MCF 10A (cell line): ENCODE measurements at regions not wholly inside any gene's neighbourhood (a gene's known extent, or its start where the extent isn't known, plus 50 kb on each side); places are given as distances from the start of the nearest gene placed in this dataset.
"Not testable (repeated sequence)": the region's sequence is repeated elsewhere in the genome, so short reads cannot be mapped to it uniquely, and the experiment has no call there.

Experiments
- BruUV-seq: library from RNA; stranded (reverse); fragments of 400-500 nt; replicated peaks from 2 replicates; lab custom pipeline; 2021; lab: Mats Ljungman, UMichigan
- CTCF ChIA-PET: fragments of 300-600 bp; sonication (Branson Sonifier 250); formaldehyde crosslinking; extraction: SDS; loops from one replicate; lab custom pipeline; 2021; ENCODE audit warnings: antibody characterized with exemption, inconsistent platforms; lab: Yijun Ruan, JAX
- POLR2A ChIA-PET: fragments of 300-600, 350-650 bp; sonication (Branson Sonifier 250); formaldehyde crosslinking; extraction: SDS; loops from one replicate; lab custom pipeline; 2020; ENCODE audit warnings: antibody characterized with exemption, inconsistent platforms; lab: Yijun Ruan, JAX
- DNase-seq: peaks from one replicate; pipeline ENCODE4 v3.0.0-alpha.2; 2018; ENCODE audit not compliant: unreplicated experiment
- H3K27ac Mint-ChIP-seq: one replicate; pipeline ENCODE4 v1.8.0; 2022; ENCODE audit warnings: mild to moderate bottlenecking, low read depth, mixed read lengths; ENCODE audit not compliant: unreplicated experiment
- H3K27me3 Mint-ChIP-seq: one replicate; pipeline ENCODE4 v1.8.0; 2022; ENCODE audit warnings: mixed read lengths; ENCODE audit not compliant: insufficient read depth, unreplicated experiment
- H3K36me3 Mint-ChIP-seq: one replicate; pipeline ENCODE4 v1.8.0; 2022; ENCODE audit warnings: mild to moderate bottlenecking, moderate library complexity, mixed read lengths; ENCODE audit not compliant: insufficient read depth, unreplicated experiment
- H3K4me1 Mint-ChIP-seq: one replicate; pipeline ENCODE4 v1.8.0; 2022; ENCODE audit warnings: mixed read lengths; ENCODE audit not compliant: insufficient read depth, unreplicated experiment
- H3K4me3 Mint-ChIP-seq: one replicate; pipeline ENCODE4 v1.8.0; 2022; ENCODE audit warnings: mild to moderate bottlenecking, moderate library complexity, mixed read lengths; ENCODE audit not compliant: unreplicated experiment
- H3K9me3 Mint-ChIP-seq: one replicate; pipeline ENCODE4 v1.8.0; 2022; ENCODE audit warnings: mixed read lengths; ENCODE audit not compliant: unreplicated experiment
- CTCF ChIP-seq: fragments of 200-600 bp; IDR thresholded peaks from one replicate; pipeline ENCODE4 v1.8.0; 2022; ENCODE audit warnings: antibody characterized with exemption, mild to moderate bottlenecking; ENCODE audit not compliant: unreplicated experiment
- intact Hi-C: fragments of 100-400 bp; cut with micrococcal nuclease; formaldehyde crosslinking; loops from 2 replicates; pipeline ENCODE4 v1.14.1; 2022

DNA sequence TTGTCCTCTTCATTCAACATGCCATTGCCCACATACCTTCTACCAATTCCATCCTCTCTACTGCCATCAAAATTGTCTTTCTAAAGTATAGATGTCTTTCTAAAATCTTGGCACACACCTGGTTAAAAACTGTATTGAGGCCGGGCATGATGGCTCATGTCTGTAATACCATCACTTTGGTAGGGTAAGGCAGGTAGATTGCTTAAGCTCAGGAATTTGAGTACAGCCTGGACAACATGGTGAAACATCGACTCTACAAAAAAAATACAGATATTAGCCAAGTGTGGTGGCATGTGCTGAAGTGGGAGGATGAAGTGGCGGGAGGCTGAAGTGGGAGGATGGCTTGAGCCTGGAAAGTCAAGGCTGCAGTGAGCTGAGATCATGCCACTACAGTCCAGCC, 412.1 kb downstream of the TMEM38B start:
- Mint-ChIP-seq H3K27ac (no peak overlapping the region), H3K9me3 (peaks cover 42% of the 10 kb centered on the region), H3K4me3 (no peak overlapping the region), H3K4me1 (no peaks in the 10 kb centered on the region), H3K27me3 (no peaks in the 10 kb centered on the region), H3K36me3 (no peaks in the 10 kb centered on the region)
- ChIA-PET CTCF (no interaction called here), POLR2A (no interaction called here)
- DNase-seq, result peak; percentile 30
- no TSS peak for BruUV-seq
- intact Hi-C loops, result no loop called here
- TF ChIP-seq CTCF, result no peak

GRCh38 chr9:106107716-106108115, 413.4 kb downstream of the TMEM38B start:
- intact Hi-C loops, result no loop called here
- Mint-ChIP-seq H3K9me3 (peaks cover 41% of the 10 kb centered on the region), H3K27ac (no peak overlapping the region), H3K36me3 (no peaks in the 10 kb centered on the region), H3K27me3 (no peaks in the 10 kb centered on the region), H3K4me1 (no peaks in the 10 kb centered on the region), H3K4me3 (no peak overlapping the region)
- POLR2A ChIA-PET, result no interaction called here
- BruUV-seq, result no TSS peak
- DNase-seq, result no peak
- CTCF ChIA-PET, result interaction anchor here (1.1 kb wide), 1 partner anchor 17 kb away, joined by 4 read pairs; no protein-coding TSS in a partner anchor
- no peak for TF ChIP-seq CTCF

GRCh38 chr9:106109706-106110105, 415.4 kb downstream of the TMEM38B start:
- BruUV-seq, H3K27me3 Mint-ChIP-seq, DNase-seq, H3K4me1 Mint-ChIP-seq, H3K27ac Mint-ChIP-seq, intact Hi-C loops, H3K36me3 Mint-ChIP-seq, H3K4me3 Mint-ChIP-seq: not testable (repeated sequence)
- ChIA-PET CTCF (interaction anchor here (1.5 kb wide), 1 partner anchor 9 kb away, joined by 5 read pairs; no protein-coding TSS in a partner anchor), POLR2A (interaction anchor here (0.6 to 0.7 kb wide), 2 partner anchors 205 to 225 kb away, joined by 3 read pairs; no protein-coding TSS in a partner anchor)
- peaks cover 31% of the 10 kb centered on the region for H3K9me3 Mint-ChIP-seq

DNA sequence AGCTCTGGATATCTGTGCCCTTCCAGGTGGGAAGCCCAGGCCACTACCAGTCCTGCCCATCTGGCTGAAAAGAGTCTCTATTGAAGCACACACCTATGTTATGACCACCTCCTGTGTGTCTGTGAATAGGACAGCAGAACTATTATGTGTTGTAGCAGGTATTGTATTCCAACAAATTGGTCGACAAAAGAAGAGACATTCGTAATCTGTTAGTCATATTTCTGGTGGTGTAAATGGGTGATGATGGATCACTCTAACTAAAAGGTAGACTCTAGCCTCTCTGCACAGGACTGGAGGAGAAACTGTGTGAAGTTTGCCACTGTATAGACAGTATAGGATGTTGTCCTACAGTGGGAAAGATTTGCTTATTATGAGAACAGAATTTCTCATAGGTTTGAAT, 416.1 kb downstream of the TMEM38B start:
- intact Hi-C loops, result no loop called here
- Mint-ChIP-seq H3K4me1 (no peaks in the 10 kb centered on the region), H3K36me3 (no peaks in the 10 kb centered on the region), H3K27ac (no peak overlapping the region), H3K4me3 (no peak overlapping the region), H3K9me3 (peaks cover 24% of the 10 kb centered on the region), H3K27me3 (no peaks in the 10 kb centered on the region)
- ChIA-PET POLR2A (interaction anchor here (0.6 kb wide), 1 partner anchor 204 kb away, joined by 3 read pairs; no protein-coding TSS in a partner anchor), CTCF (interaction anchor here (1.5 kb wide), 1 partner anchor 8 kb away, joined by 5 read pairs; no protein-coding TSS in a partner anchor)
- BruUV-seq, result no TSS peak
- DNase-seq, result no peak
- no peak for TF ChIP-seq CTCF
